DMS 273 (cell line): ENCODE measurements at regions not wholly inside any gene's neighbourhood (a gene's known extent, or its start where the extent isn't known, plus 50 kb on each side); places are given as distances from the start of the nearest gene placed in this dataset.

Source experiments
- DNase-seq: peaks from one replicate; lab custom pipeline; 2025; ENCODE audit not compliant: unreplicated experiment; lab: John Stamatoyannopoulos, UW

GRCh38 chr6:163943607-163944385 lies 529.3 kb downstream of the QKI start:
- peak; percentile 40 for DNase-seq

DNA sequence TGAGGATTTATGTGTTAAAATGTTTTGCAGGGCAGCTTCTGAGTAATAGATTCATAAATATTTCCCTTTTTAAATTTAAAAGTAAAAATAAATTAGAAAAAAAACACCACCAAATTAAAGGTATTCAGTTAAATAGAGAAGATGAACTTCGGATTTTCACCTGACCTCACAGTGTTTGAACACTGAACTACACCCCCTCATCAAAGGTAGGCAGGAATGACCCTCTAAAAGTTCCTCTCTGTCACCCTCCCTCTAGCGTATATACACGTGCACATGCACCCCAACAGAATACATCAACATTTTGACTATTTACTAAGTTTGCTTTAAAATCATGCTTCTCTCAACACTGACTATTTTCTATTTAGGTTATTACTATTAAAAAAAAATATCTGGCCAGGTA lies 528.3 kb downstream of the QKI start:
- no peak for DNase-seq

- no peak for DNase-seq
Observed at GRCh38 chr6:163941624-163941976, 527.1 kb downstream of the QKI start.

GRCh38 chr6:163940705-163941623 lies 526.4 kb downstream of the QKI start:
- no peak for DNase-seq

GRCh38 chr6:163937071-163937470 lies 522.6 kb downstream of the QKI start:
- DNase-seq, result no peak

DNA sequence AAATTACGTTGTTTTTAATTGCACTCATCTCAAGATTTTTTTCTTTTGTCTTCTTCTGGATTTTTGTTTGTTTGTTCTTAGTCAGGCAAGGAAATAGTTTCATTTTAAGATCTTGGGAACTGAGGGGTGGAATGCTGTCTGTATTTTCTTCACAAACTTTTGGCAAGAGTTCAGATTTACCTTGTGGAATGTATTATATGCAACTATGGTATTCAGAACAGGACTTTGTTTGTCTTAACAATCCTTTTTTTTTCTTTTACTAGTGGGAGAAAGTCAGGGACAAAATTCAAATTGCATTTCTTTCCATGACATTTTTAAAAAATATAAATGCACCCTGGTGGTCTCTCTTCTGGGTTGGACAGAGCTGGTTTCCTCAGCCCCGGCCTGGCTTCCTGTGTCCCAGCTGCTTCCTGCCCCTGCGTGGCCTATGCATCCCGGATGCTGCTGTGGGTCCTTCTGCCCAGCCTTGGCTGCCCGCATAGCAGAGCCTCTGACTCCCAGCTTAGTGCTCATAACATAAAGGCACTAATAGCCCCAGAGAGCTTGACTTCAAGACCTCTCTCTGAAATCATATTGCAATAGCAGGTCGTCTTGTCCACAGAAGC lies 520.7 kb downstream of the QKI start:
- DNase-seq, result no peak

DNA sequence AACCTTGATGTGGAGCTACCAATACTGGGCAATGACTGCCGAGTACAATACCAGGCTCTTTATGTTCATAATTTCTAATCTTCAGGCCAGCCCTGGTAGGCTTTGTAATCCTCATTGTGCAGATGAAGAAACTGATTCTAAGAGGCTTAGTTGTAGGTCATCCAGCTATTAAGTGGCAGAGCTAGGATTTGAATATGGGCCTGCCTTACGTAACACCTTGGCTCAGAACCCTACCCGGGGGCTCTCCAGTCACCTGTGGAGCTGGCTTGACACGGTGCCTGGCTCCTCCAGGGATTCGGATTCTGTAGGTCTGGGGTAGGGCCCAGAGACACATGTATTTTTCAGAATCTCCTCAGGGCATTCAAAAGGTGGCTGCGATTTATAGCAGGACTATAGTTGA lies 515.5 kb downstream of the QKI start:
- no peak for DNase-seq

DNA sequence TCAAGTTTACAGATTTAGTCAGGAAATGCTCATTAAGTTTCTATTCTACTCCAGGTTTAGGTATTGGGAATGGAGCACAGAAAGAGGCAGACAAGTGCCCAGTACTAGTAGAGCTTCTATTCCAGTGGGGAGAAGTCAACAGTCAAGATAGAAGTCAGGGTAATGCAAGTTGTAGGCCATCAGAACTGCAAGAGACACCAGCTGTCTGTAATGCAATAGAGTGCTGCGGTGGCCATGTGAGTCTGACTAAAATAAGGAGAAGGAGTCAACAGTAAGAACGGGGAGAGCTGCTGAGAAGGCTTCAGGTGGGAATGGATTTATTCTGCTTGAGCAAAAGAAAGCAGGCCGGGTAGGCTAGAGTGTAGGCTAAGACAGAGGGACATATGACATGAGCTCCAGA lies 515.0 kb downstream of the QKI start:
- no peak for DNase-seq

GRCh38 chr6:163926642-163927041 lies 512.1 kb downstream of the QKI start:
- DNase-seq, result no peak

GRCh38 chr6:163925839-163926238 lies 511.3 kb downstream of the QKI start:
- no peak for DNase-seq

DNA sequence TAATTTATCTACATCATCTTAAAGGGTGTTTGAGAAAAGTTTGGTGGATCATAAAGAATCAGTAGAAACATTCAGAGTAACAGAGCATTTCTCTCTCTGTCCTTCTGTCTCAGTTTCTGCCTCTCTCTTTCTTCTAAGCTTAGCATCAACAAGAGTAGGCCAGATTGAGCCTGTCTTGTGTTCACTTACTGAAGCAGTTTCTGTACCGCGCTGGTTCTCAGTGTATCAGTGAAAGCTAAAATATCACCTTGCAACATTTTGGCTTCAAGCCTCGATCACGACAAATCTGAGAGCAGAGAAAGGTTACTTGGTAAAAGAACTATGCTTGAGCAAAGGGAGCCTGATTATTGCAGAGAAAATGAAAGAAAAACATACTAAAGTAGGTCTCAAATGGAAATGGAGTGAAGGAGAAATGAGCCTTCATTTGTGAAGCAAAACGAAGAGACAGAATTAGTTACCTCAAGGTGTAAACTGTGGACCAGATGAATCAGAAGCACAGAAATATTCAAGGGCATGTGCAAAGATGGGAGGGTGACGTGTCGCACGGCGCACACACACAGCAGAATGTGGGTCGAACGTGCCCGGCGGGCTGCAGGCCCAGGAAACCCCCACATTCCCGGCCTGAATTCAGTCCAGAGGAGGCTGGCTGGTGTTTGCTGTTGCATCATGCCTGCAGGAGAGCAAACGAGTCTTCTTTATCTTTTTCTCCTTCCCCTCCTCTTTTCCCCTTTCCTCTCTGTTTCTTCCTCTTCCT lies 509.3 kb downstream of the QKI start:
- DNase-seq, result no peak

GRCh38 chr6:163922562-163922961 lies 508.0 kb downstream of the QKI start:
- no peak for DNase-seq

DNA sequence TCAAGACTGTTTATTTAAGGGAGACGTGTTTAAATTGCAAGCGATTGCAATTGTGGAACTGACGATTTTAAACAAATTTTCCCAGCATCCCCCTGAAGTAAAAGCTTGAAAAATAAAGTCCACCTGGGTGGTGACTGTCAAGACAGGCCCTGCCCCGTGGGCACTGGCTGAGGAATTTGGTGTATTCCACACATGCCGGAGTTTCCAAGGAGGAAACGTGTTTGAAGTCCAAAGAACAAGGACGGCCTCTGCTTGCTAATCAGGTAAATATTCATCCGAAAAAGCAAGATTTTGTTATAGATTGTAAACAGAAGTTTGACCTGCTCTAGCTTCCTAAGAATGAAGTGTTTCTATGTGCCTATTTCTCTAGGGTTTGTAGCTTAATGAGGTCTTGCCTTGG lies 505.1 kb downstream of the QKI start:
- DNase-seq, result no peak

- DNase-seq, result no peak
Observed at GRCh38 chr6:163916315-163917081, 502.0 kb downstream of the QKI start.

DNA sequence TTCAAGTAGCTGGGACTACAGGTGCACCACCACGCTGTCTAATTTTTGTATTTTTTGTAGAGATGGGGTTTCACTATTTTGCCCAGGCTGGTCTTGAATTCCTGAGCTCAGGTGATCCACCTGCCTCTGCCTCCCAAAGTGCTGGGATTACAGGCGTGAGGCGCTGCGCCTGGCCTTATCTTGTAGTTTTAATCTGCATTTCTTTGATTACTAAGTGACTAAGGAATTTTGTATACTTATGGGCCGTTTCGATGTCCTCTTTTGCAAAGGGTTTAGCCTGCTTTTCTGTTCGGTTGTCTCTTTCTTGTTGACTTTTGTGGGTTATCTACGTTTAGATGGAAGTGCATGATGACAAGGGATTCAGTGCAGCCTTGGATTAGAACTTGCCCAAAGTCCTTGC lies 500.6 kb downstream of the QKI start:
- no peak for DNase-seq

- no peak for DNase-seq
Observed at GRCh38 chr6:163913045-163913444, 498.5 kb downstream of the QKI start.

DNA sequence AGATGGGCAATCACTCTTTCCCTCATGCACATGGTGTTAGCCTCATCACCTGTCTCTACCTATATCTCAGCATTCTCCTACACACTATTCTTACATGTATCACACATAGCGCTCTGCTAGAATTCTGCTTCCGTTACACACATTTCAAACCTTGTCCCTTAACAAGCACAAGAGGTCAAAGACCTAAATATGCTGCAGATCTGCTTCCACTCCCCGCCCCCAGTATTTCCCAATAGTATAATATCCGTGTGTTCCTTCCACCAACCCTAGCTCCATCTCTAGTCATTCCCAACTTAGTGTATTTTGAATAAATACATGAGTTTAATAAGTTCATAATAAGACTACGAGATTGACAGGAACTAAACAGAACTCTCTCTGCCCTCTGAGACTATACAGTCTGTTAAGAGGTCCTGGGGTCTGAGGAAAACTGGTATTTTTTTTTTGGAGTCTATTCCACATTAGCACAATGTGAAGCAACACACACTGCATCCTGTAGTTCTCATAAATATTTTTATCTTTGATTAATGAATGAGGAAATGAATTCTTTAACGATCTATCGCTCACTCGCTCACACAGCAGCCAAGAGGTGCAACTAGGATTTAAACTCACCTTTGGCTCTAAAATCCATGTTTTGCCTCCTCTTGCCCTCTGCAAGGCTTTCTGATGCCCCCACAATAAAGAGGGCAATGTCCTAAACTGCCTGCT lies 491.6 kb downstream of the QKI start:
- no peak for DNase-seq

DNA sequence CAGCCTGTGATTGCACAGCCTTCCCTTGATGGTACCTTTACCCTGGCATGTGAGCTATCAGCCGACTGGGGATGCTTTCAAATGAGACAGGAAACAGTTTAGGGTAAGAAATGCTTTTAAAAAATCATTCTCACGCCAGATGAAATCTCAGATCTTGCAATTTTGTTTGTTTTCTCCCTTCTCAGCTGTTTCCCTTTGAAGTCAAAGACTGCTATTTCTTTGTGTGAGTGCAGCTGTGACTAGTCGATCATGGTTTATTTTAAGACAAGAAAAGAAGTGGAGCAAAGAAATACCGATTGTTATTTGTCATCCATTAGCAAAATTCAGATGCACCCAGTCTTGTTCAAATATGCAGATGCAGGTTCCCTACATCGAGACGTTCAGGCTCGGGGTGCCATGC lies 489.7 kb downstream of the QKI start:
- no peak for DNase-seq

- DNase-seq, result no peak
Observed at GRCh38 chr6:163903541-163903940, 489.0 kb downstream of the QKI start.

DNA sequence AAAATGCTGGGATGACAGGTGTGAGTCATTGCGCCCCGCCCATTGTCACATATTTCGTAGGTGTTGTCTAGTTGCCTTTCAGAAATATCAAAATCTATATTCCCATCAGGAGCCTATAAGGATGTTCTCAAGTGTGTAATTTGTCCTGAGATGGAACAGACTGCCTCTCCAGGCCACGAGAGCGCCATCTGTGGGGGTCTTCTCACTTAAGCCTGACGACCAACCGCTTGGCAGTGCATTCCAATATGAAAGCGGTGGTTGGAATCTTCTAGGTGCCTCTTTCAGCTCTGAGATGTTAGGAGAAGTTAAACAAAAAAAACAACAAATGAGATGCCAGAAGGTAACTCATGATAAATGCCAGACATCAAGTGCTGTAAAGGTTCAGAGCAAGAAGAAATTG lies 488.5 kb downstream of the QKI start:
- DNase-seq, result no peak
